Panc1 (cell line): ENCODE measurements at regions not wholly inside any gene's neighbourhood (a gene's known extent, or its start where the extent isn't known, plus 50 kb on each side); places are given as distances from the start of the nearest gene placed in this dataset.

Source experiments
- ATAC-seq: fragments of 200-7000 bp; cut with Tn5 transposase; 2 replicates; pipeline ENCODE4 v1.9.1; 2020; ENCODE audit warnings: mild to moderate bottlenecking, moderate library complexity
- BruUV-seq: library from RNA; stranded (reverse); fragments of 400-500 nt; replicated peaks from 2 replicates; lab custom pipeline; 2021; lab: Mats Ljungman, UMichigan
- CTCF ChIA-PET: fragments of 300-600 bp; sonication (Branson Sonifier 250); formaldehyde crosslinking; loops from one replicate; lab custom pipeline; 2022; ENCODE audit warnings: antibody characterized with exemption; lab: Charles Lee
- POLR2A ChIA-PET: fragments of 300-600 bp; sonication (Branson Sonifier 250); formaldehyde crosslinking; loops from one replicate; lab custom pipeline; 2022; ENCODE audit warnings: antibody characterized with exemption; lab: Charles Lee
- DNase-seq: peaks from one replicate; pipeline ENCODE4 v3.0.0-alpha.2; 2010; ENCODE audit warnings: low read depth, low spot score
- H3K27ac ChIP-seq: 2 replicates; pipeline ENCODE4 v1.5.1; 2011; ENCODE audit warnings: mild to moderate bottlenecking, low read length, inconsistent platforms
- H3K27me3 ChIP-seq: fragments of 200-500 bp; sonication (Bioruptor generic); 2 replicates; pipeline ENCODE4 v1.6.0; 2014; ENCODE audit warnings: low read length, inconsistent platforms; ENCODE audit not compliant: control insufficient read depth, insufficient read depth
- H3K36me3 ChIP-seq: fragments of 200-500 bp; sonication (Bioruptor generic); 2 replicates; pipeline ENCODE4 v1.5.1; 2014; ENCODE audit warnings: inconsistent platforms, mild to moderate bottlenecking, low read length, moderate library complexity; ENCODE audit not compliant: control insufficient read depth, insufficient read depth
- H3K4me1 ChIP-seq: 2 replicates; pipeline ENCODE4 v1.5.1; 2011; ENCODE audit warnings: inconsistent platforms, mild to moderate bottlenecking, low read length, moderate library complexity; ENCODE audit not compliant: control insufficient read depth, insufficient read depth
- H3K4me3 ChIP-seq, 2 experiments: 2 replicates each; pipeline ENCODE4 v1.5.1; 2011 to 2012; ENCODE audit warnings: low read depth in 2 of 2, low read length in 2 of 2, mild to moderate bottlenecking in 2 of 2, inconsistent platforms in 1 of 2, moderate library complexity in 1 of 2
- H3K9me3 ChIP-seq: fragments of 200-500 bp; sonication (Bioruptor generic); 2 replicates; pipeline ENCODE4 v1.5.1; 2014; ENCODE audit warnings: low read depth, mild to moderate bottlenecking, inconsistent platforms, low read length, moderate library complexity; ENCODE audit not compliant: control insufficient read depth, insufficient read depth
- POLR2AphosphoS5 ChIP-seq: IDR thresholded peaks from 2 replicates; pipeline ENCODE4 v1.6.1; 2012; ENCODE audit warnings: mild to moderate bottlenecking, low read depth, low read length, moderate library complexity
- SIN3A ChIP-seq: IDR thresholded peaks from 2 replicates; pipeline ENCODE4 v1.6.1; 2012; ENCODE audit warnings: low read depth, mild to moderate bottlenecking, low read length, moderate library complexity, borderline replicate concordance; ENCODE audit not compliant: insufficient read depth
- TCF7L2 ChIP-seq: IDR thresholded peaks from 2 replicates; pipeline ENCODE4 v1.6.1; 2011; ENCODE audit warnings: mild to moderate bottlenecking, low read depth, low read length, inconsistent platforms
- in situ Hi-C: cut with HindIII; loops from 2 replicates; pipeline ENCODE4 v1.10.0; 2016; ENCODE audit warnings: low sequenced_read_pairs, low pct_unique_long_range_greater_than_20kb
- intact Hi-C: fragments of 100-400 bp; cut with micrococcal nuclease; formaldehyde crosslinking; loops from one replicate; pipeline ENCODE4 v1.10.0; 2022; ENCODE audit not compliant: unreplicated experiment
- TF ChIP-seq, protein P1 (sequence below): fragments of 450-650 bp; IDR thresholded peaks from 2 replicates; pipeline ENCODE4 v1.5.1; 2017; ENCODE audit warnings: mild to moderate bottlenecking
- TF ChIP-seq, protein P2 (sequence below), 2 experiments: IDR thresholded peaks; 2 replicates each; pipeline ENCODE4 v1.6.1; 2011 to 2012; ENCODE audit warnings: low read depth in 2 of 2, control low read depth in 1 of 2, low read length in 1 of 2, mild to moderate bottlenecking in 1 of 2, moderate library complexity in 1 of 2; ENCODE audit not compliant: insufficient read depth in 1 of 2

DNA sequence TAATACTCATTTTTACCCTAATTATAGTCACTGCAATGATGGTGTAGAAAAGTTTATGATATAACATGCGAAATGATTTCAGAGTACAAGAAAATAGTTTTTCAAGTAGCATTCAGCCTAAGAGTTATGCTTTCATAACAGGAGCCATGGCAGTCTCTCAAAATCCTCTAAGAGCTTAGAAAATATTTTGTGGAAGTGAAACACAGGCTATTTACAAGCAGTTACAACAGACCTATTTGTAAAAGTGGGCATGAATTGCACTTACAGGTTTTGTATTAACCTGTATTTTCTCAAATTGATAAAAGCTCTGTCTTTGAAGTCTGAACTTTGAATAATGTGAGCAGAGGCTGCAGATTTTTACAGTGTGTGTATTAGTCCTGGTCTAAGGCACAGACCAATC is 523.3 kb downstream of the LRRC70 start:
- Histone ChIP-seq H3K27me3 (no peaks in the 10 kb centered on the region), H3K4me1 (no peaks in the 10 kb centered on the region), H3K27ac (no peak overlapping the region), H3K36me3 (no peaks in the 10 kb centered on the region), H3K4me3 (no peak overlapping the region), H3K9me3 (no peaks in the 10 kb centered on the region)
- in situ Hi-C loops: no loop called here
- ATAC-seq (no peak), DNase-seq (no peak)
- ChIA-PET POLR2A (no interaction called here), CTCF (no interaction called here)
- BruUV-seq: no TSS peak
- intact Hi-C loops: no loop called here
- TF ChIP-seq, protein P1, sequence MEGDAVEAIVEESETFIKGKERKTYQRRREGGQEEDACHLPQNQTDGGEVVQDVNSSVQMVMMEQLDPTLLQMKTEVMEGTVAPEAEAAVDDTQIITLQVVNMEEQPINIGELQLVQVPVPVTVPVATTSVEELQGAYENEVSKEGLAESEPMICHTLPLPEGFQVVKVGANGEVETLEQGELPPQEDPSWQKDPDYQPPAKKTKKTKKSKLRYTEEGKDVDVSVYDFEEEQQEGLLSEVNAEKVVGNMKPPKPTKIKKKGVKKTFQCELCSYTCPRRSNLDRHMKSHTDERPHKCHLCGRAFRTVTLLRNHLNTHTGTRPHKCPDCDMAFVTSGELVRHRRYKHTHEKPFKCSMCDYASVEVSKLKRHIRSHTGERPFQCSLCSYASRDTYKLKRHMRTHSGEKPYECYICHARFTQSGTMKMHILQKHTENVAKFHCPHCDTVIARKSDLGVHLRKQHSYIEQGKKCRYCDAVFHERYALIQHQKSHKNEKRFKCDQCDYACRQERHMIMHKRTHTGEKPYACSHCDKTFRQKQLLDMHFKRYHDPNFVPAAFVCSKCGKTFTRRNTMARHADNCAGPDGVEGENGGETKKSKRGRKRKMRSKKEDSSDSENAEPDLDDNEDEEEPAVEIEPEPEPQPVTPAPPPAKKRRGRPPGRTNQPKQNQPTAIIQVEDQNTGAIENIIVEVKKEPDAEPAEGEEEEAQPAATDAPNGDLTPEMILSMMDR: no peak
- no peak for TF ChIP-seq POLR2AphosphoS5

DNA sequence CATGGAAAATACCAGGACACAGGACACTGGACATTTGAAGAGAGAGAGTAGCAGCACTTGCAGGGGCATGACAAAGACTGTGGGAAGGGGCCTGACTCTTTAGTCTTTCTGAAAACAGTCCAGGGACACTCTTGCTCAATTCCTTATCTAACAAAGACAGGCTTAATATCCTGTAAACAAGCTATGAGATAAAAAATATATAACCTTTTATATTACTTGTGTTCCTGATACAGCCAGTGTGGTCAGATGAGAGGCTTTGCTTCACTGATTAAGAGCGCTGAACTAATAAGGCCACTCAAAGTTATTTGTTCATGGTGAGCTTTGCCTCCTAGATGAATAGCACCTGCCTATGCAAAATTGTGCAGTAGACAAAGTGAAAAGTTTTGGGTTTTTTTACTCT is 518.7 kb downstream of the LRRC70 start:
- no peak for DNase-seq
- H3K9me3 ChIP-seq: no peaks in the 10 kb centered on the region
- intact Hi-C loops (no loop called here), in situ Hi-C loops (no loop called here)
- no peak overlapping the region for H3K27ac ChIP-seq
- no peaks in the 10 kb centered on the region for H3K36me3 ChIP-seq
- ChIA-PET CTCF (no interaction called here), POLR2A (no interaction called here)
- no peak overlapping the region for H3K4me3 ChIP-seq
- TF ChIP-seq, protein P1: no peak
- no peaks in the 10 kb centered on the region for H3K27me3 ChIP-seq
- ATAC-seq: no peak
- no peaks in the 10 kb centered on the region for H3K4me1 ChIP-seq
- BruUV-seq: no TSS peak

DNA sequence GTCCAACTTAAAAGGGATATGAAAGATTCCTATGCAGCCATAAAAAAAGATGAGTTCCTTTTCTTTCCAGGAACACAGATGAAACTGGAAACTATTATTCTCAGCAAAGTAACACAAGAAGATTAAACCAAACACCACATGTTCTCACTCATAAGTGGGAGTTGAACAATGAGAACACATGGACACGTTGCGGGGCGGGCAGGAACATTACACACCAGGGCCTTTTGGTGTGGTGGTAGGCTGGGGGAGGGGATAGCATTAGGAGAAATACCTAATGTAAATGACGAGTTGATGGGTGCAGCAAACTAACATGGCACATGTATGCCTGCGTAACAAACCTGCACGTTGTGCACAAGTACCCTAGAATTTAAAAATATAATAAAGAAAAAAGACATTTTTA is 516.1 kb downstream of the LRRC70 start:
- in situ Hi-C loops: no loop called here
- CTCF ChIA-PET: no interaction called here
- intact Hi-C loops: no loop called here

DNA sequence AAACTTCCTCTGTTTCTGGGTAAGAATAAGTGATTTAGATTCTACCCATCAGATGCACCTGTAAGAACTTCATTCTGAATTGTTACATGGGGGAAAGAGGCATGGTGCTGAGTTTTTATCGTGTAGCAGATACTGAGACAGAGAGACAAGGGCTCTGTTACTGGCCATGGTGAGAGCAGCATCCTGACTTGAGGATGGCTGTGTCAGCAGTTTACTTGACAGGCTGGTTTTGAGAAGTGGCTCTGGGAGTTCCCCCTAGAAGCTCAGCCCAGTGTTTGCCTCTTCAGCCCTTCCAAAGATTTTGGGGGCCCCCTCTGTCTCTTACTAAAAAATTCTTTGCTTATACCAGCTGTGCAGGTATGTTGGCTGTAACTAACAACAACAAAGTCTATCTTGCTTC is 510.5 kb downstream of the LRRC70 start:
- TF ChIP-seq, protein P2, sequence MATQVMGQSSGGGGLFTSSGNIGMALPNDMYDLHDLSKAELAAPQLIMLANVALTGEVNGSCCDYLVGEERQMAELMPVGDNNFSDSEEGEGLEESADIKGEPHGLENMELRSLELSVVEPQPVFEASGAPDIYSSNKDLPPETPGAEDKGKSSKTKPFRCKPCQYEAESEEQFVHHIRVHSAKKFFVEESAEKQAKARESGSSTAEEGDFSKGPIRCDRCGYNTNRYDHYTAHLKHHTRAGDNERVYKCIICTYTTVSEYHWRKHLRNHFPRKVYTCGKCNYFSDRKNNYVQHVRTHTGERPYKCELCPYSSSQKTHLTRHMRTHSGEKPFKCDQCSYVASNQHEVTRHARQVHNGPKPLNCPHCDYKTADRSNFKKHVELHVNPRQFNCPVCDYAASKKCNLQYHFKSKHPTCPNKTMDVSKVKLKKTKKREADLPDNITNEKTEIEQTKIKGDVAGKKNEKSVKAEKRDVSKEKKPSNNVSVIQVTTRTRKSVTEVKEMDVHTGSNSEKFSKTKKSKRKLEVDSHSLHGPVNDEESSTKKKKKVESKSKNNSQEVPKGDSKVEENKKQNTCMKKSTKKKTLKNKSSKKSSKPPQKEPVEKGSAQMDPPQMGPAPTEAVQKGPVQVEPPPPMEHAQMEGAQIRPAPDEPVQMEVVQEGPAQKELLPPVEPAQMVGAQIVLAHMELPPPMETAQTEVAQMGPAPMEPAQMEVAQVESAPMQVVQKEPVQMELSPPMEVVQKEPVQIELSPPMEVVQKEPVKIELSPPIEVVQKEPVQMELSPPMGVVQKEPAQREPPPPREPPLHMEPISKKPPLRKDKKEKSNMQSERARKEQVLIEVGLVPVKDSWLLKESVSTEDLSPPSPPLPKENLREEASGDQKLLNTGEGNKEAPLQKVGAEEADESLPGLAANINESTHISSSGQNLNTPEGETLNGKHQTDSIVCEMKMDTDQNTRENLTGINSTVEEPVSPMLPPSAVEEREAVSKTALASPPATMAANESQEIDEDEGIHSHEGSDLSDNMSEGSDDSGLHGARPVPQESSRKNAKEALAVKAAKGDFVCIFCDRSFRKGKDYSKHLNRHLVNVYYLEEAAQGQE (IDR thresholded peaks at IDR 0.05; ENCODE audit: insufficient read depth in 1 of 2, low read depth in 2 of 2, low read length in 1 of 2): no peak
- TF ChIP-seq POLR2AphosphoS5: no peak
- no peak for TF ChIP-seq SIN3A
- TF ChIP-seq, protein P1: no peak
- TF ChIP-seq TCF7L2: no peak
- no peak for DNase-seq
- Histone ChIP-seq H3K4me3 (no peak overlapping the region), H3K27ac (no peak overlapping the region), H3K4me1 (no peaks in the 10 kb centered on the region), H3K36me3 (no peaks in the 10 kb centered on the region), H3K9me3 (no peaks in the 10 kb centered on the region), H3K27me3 (no peaks in the 10 kb centered on the region)
- in situ Hi-C loops (no loop called here), intact Hi-C loops (no loop called here)
- no TSS peak for BruUV-seq
- POLR2A ChIA-PET: no interaction called here
- CTCF ChIA-PET: no interaction called here
- ATAC-seq: no peak

More for the DNA sequence above, 516.1 kb downstream of the LRRC70 start:
- Histone ChIP-seq H3K4me1 (no peaks in the 10 kb centered on the region), H3K4me3 (no peak overlapping the region), H3K27ac (no peak overlapping the region), H3K9me3 (no peaks in the 10 kb centered on the region), H3K36me3 (no peaks in the 10 kb centered on the region), H3K27me3 (no peaks in the 10 kb centered on the region)
- ATAC-seq (no peak), DNase-seq (no peak)
- no peak for TF ChIP-seq POLR2AphosphoS5
- POLR2A ChIA-PET: no interaction called here
- BruUV-seq: no TSS peak
